ENCODE measurements at regions not wholly inside any gene's neighbourhood (a gene's known extent, or its start where the extent isn't known, plus 50 kb on each side); places are given as distances from the start of the nearest gene placed in this dataset.

DNA sequence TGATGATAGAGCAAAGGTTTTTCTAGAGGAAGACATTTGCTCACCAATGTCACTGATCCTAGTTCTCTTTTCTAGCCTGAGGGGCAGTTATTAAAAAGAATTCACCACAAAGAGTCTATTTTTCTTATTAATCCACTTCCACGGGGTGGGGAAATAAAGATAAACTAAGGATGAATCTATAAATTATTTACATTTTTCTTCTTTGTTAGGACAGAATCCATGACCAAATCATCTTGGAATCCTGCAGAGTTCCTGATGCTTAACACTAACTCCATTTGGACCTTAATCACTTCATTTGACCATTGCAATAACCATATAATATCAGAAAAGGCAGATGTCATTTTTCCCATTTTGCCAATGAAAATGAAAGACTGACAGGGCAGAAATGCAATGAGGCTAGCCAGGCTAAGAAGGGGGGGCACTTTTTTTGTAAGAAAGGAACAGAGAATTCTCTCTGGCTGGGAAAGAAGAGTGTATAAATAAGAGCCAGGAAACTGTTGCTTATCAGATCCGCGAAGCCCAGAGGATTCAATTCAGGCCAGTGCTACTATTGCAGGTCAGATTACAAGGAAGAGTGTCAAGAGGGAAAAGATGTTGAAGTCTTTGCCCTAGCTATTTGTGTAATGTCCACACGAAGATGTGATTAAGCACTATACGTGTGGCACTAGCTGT lies 433.2 kb downstream of the TNS3 start:
- TF ChIP-seq, protein P1, sequence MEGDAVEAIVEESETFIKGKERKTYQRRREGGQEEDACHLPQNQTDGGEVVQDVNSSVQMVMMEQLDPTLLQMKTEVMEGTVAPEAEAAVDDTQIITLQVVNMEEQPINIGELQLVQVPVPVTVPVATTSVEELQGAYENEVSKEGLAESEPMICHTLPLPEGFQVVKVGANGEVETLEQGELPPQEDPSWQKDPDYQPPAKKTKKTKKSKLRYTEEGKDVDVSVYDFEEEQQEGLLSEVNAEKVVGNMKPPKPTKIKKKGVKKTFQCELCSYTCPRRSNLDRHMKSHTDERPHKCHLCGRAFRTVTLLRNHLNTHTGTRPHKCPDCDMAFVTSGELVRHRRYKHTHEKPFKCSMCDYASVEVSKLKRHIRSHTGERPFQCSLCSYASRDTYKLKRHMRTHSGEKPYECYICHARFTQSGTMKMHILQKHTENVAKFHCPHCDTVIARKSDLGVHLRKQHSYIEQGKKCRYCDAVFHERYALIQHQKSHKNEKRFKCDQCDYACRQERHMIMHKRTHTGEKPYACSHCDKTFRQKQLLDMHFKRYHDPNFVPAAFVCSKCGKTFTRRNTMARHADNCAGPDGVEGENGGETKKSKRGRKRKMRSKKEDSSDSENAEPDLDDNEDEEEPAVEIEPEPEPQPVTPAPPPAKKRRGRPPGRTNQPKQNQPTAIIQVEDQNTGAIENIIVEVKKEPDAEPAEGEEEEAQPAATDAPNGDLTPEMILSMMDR (IDR thresholded peaks at IDR 0.05), result no peak
- TF ChIP-seq POLR2A (IDR thresholded peaks at IDR 0.05), result no peak
